PC-9 (cell line): ENCODE measurements at regions not wholly inside any gene's neighbourhood (a gene's known extent, or its start where the extent isn't known, plus 50 kb on each side); places are given as distances from the start of the nearest gene placed in this dataset.

Experiments used
- BruUV-seq: library from RNA; stranded (reverse); fragments of 400-500 nt; replicated peaks from 2 replicates; lab custom pipeline; 2021; lab: Mats Ljungman, UMichigan
- CTCF ChIA-PET: fragments of 300-600 bp; sonication (Branson Sonifier 250); formaldehyde crosslinking; loops from one replicate; lab custom pipeline; 2022; ENCODE audit warnings: antibody characterized with exemption; lab: Charles Lee
- POLR2A ChIA-PET: fragments of 300-600 bp; sonication (Branson Sonifier 250); formaldehyde crosslinking; loops from one replicate; lab custom pipeline; 2022; ENCODE audit warnings: antibody characterized with exemption; ENCODE audit not compliant: unreplicated experiment; lab: Charles Lee
- DNase-seq, 2 experiments: peaks; one replicate each; pipeline versions ENCODE4 v3.0.0 to v3.0.0-alpha.2; 2015 to 2022; ENCODE audit warnings: mixed read lengths in 1 of 2
- H2AFZ ChIP-seq: fragments of 200-600 bp; sonication (generic); 2 replicates; pipeline ENCODE4 v1.8.1; 2017; ENCODE audit warnings: antibody characterized with exemption
- H3F3A ChIP-seq: fragments of 200-600 bp; sonication (generic); 2 replicates; pipeline ENCODE4 v1.8.1; 2017; ENCODE audit warnings: antibody characterized with exemption, mild to moderate bottlenecking, low read depth; ENCODE audit not compliant: insufficient read depth
- H3K27ac ChIP-seq: fragments of 200-600 bp; sonication (generic); 2 replicates; pipeline ENCODE4 v1.6.1; 2016; ENCODE audit warnings: mixed run types
- H3K27me3 ChIP-seq: fragments of 200-600 bp; sonication (generic); 2 replicates; pipeline ENCODE4 v1.6.1; 2016; ENCODE audit warnings: low read depth, mixed run types; ENCODE audit not compliant: insufficient read depth
- H3K36me3 ChIP-seq: fragments of 200-600 bp; sonication (generic); 2 replicates; pipeline ENCODE4 v1.6.1; 2016; ENCODE audit warnings: low read depth, mixed run types
- H3K4me1 ChIP-seq: fragments of 200-600 bp; sonication (generic); replicated peaks from 2 replicates; pipeline ENCODE4 v1.6.1; 2016; ENCODE audit warnings: mixed run types; ENCODE audit not compliant: insufficient read depth
- H3K4me2 ChIP-seq: fragments of 200-600 bp; sonication (generic); 2 replicates; pipeline ENCODE4 v1.6.1; 2017; ENCODE audit warnings: mixed run types
- H3K4me3 ChIP-seq: fragments of 200-600 bp; sonication (generic); 2 replicates; pipeline ENCODE4 v1.6.1; 2016; ENCODE audit warnings: mixed run types
- H3K79me2 ChIP-seq: fragments of 200-600 bp; sonication (generic); 2 replicates; pipeline ENCODE4 v1.6.1; 2017; ENCODE audit warnings: low read depth, mixed run types
- H3K9me2 ChIP-seq: fragments of 200-600 bp; sonication (generic); 2 replicates; pipeline ENCODE4 v1.8.1; 2017; ENCODE audit warnings: mild to moderate bottlenecking; ENCODE audit not compliant: insufficient read depth
- H3K9me3 ChIP-seq: fragments of 200-600 bp; sonication (generic); 2 replicates; pipeline ENCODE4 v1.8.1; 2016; ENCODE audit warnings: low read depth; ENCODE audit not compliant: insufficient read depth
- H4K20me1 ChIP-seq: fragments of 200-600 bp; sonication (generic); 2 replicates; pipeline ENCODE4 v1.8.1; 2017; ENCODE audit not compliant: insufficient read depth
- CTCF ChIP-seq: fragments of 200-600 bp; sonication (generic); conservative IDR thresholded peaks from 2 replicates; pipeline ENCODE4 v1.6.1; 2017; ENCODE audit warnings: mixed run types, antibody characterized with exemption, mild to moderate bottlenecking, moderate library complexity
- EZH2 ChIP-seq: fragments of 200-600 bp; sonication (generic); IDR thresholded peaks from 2 replicates; pipeline ENCODE4 v1.8.0; 2017; ENCODE audit warnings: antibody characterized with exemption, low read depth
- intact Hi-C: fragments of 100-400 bp; cut with micrococcal nuclease; formaldehyde crosslinking; loops from one replicate; pipeline ENCODE4 v1.10.0; 2022; ENCODE audit not compliant: unreplicated experiment

DNA sequence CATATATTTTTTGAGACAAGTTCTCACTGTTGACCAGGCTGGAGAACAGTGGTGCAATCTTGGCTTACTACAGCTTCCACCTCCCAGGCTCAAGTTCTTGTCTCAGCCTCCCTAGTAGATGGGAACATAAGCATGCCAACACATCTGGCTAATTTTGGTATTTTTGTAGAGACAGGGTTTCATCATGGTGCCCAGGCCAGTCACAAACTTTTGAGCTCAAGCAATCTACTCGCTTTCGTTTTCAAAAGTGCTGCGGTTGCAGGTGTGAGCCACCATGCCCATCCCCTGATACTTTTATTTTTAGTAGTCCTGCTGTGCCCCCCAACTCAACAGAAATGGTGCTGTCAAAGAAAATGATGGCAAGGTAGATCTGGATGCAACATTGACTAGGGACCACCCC lies 1127.3 kb downstream of the SUCLG1 start:
- intact Hi-C loops, result no loop called here
- H3F3A ChIP-seq, result no peaks in the 10 kb centered on the region
- H3K36me3 ChIP-seq, result no peaks in the 10 kb centered on the region
- no peak for TF ChIP-seq EZH2
- TF ChIP-seq CTCF, result no peak
- no peak overlapping the region for H3K4me2 ChIP-seq
- H3K9me2 ChIP-seq, result no peaks in the 10 kb centered on the region; the same call in 1 of the 2 replicates
- no peak overlapping the region for H2AFZ ChIP-seq
- ChIA-PET CTCF (no interaction called here), POLR2A (no interaction called here)
- no peaks in the 10 kb centered on the region for H3K4me1 ChIP-seq
- no peak for DNase-seq
- no peaks in the 10 kb centered on the region for H3K79me2 ChIP-seq
- H3K4me3 ChIP-seq, result no peak overlapping the region
- no peaks in the 10 kb centered on the region for H4K20me1 ChIP-seq
- no peaks in the 10 kb centered on the region for H3K27me3 ChIP-seq
- no TSS peak for BruUV-seq
- no peaks in the 10 kb centered on the region for H3K9me3 ChIP-seq
- no peak overlapping the region for H3K27ac ChIP-seq

DNA sequence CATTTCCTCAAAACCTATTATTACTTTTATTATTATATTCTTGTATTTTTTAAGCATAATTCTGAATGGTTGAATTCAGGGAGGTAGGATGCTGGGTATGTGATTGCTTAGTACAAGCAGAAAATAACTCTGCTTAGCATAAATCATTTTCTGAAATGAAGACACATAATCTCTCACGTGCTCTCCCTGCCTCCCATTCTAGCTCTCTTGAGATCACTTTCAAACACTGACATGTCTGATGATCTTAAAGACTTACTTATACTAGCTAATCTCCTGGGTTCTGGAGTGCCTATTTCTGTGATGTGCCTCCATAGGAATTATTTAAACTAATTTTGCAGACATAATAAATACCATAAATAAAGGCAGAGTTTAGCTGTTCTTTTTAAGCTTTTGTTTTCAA lies 1136.0 kb downstream of the SUCLG1 start:
- no peak overlapping the region for H2AFZ ChIP-seq
- TF ChIP-seq EZH2 (no peak), CTCF (no peak)
- no peaks in the 10 kb centered on the region for H3K9me2 ChIP-seq
- H3K27ac ChIP-seq, result no peak overlapping the region
- ChIA-PET CTCF (no interaction called here), POLR2A (no interaction called here)
- no peaks in the 10 kb centered on the region for H3K27me3 ChIP-seq
- H3K36me3 ChIP-seq, result no peaks in the 10 kb centered on the region
- no peaks in the 10 kb centered on the region for H3K79me2 ChIP-seq
- intact Hi-C loops, result no loop called here
- H3F3A ChIP-seq, result no peaks in the 10 kb centered on the region
- no peak overlapping the region for H3K4me2 ChIP-seq
- no peaks in the 10 kb centered on the region for H3K9me3 ChIP-seq
- H3K4me1 ChIP-seq, result no peaks in the 10 kb centered on the region
- H3K4me3 ChIP-seq, result no peak overlapping the region
- no TSS peak for BruUV-seq
- DNase-seq, result no peak
- H4K20me1 ChIP-seq, result no peaks in the 10 kb centered on the region

DNA sequence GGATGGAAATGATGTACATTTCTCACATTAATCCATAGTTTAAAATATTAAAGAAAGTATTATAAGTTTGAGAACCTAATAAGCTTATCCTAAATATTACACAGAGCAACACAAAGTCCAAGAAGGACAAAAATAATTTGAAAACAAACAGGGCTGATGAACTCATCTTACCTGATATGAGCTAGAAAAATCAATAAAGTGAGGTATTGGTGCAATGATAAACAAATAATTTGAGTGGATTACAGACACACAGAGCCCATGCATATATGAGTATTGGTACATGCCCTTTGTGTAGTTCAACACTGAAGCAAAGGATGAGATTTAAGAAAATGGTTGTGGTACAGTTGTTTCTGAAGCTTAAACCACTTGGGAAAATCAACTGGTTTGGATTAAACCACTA lies 1139.0 kb downstream of the SUCLG1 start:
- intact Hi-C loops, result no loop called here

More for the DNA sequence above, 1139.0 kb downstream of the SUCLG1 start:
- H3F3A ChIP-seq, result no peaks in the 10 kb centered on the region
- CTCF ChIA-PET, result no interaction called here
- H3K79me2 ChIP-seq, result no peaks in the 10 kb centered on the region
- no peaks in the 10 kb centered on the region for H4K20me1 ChIP-seq
- no peaks in the 10 kb centered on the region for H3K36me3 ChIP-seq
- no peaks in the 10 kb centered on the region for H3K9me2 ChIP-seq
- H3K27me3 ChIP-seq, result no peaks in the 10 kb centered on the region
- no peaks in the 10 kb centered on the region for H3K9me3 ChIP-seq
- no peak overlapping the region for H3K27ac ChIP-seq
- H3K4me1 ChIP-seq, result no peaks in the 10 kb centered on the region
- POLR2A ChIA-PET, result no interaction called here
- H3K4me2 ChIP-seq, result no peak overlapping the region
- no peak for TF ChIP-seq EZH2
- no peak for TF ChIP-seq CTCF
- no peak overlapping the region for H2AFZ ChIP-seq
- no peak for DNase-seq
- no TSS peak for BruUV-seq
- H3K4me3 ChIP-seq, result no peak overlapping the region
